NCI-H1694 treated with DMSO at 0.1 percent for 48 hours (cell line): ENCODE measurements at regions not wholly inside any gene's neighbourhood (a gene's known extent, or its start where the extent isn't known, plus 50 kb on each side); places are given as distances from the start of the nearest gene placed in this dataset.

Experiments used
- DNase-seq: peaks from one replicate; lab custom pipeline; 2025; lab: John Stamatoyannopoulos, UW

DNA sequence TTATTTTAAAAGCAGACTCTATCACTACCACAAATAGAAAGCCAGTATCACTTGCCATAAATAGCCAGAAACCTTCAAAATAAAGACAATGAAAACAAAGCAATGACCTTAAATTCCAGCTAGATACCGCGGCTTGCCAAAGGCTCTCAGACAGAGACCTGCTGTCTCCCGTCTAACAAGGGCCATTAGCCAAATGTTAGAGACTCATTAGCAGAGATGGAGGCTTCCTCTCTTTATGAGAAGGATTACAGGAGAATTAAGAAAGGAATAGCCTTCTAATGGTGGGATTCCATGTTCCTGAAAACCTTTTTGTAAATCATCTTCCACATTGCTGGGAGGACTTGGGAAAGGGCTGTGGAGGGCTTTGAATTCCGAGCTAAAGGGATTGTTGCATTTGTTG, 206.7 kb downstream of the AACS start:
- DNase-seq, result peak; percentile 34

DNA sequence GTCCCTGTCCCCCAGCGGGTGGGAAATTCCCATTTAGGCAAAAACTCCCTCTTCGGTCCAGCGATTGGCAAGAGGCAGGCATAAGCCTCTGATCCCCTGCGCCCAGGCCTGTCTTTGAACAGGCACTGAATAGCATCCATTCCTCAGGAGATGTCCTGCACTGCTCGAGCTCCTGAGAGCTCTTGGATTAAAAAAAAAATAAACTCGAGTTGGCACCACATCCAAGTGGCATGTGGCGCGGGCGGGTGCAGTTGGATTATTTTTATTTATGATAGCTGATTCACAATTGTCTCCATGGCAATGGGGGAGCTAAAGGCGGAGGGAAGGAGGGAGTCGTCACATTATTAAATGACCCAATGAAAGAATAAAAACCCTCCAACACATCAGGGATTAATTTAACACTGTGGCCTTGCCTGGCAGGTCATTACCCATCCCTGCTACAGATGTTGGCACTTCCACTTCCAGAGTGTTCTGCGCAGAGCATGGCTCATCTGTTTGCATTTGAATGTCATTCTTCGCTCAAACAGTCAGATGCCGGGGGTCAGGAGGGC, 207.2 kb downstream of the AACS start:
- DNase-seq, result peak; percentile 76

DNA sequence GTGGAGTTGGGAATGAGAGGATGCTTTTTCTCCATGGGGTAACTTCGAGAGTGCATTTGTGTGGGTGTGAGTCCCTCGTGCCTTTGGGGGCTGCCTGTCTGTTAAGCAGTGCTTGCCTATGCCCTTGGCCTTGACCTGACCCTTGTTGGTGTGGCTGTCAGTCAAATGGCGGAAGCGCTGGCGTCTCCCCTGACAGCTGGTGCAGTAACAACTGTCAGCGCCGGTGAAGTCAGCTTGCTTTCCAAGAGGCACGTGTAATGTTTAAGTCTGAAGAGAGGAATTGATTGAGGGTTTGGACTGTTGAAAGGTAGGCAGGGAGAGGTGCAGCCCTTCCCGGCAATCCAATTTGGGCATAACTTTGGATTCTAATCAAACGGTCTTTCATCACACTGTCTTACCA, 211.3 kb downstream of the AACS start:
- no peak for DNase-seq

DNA sequence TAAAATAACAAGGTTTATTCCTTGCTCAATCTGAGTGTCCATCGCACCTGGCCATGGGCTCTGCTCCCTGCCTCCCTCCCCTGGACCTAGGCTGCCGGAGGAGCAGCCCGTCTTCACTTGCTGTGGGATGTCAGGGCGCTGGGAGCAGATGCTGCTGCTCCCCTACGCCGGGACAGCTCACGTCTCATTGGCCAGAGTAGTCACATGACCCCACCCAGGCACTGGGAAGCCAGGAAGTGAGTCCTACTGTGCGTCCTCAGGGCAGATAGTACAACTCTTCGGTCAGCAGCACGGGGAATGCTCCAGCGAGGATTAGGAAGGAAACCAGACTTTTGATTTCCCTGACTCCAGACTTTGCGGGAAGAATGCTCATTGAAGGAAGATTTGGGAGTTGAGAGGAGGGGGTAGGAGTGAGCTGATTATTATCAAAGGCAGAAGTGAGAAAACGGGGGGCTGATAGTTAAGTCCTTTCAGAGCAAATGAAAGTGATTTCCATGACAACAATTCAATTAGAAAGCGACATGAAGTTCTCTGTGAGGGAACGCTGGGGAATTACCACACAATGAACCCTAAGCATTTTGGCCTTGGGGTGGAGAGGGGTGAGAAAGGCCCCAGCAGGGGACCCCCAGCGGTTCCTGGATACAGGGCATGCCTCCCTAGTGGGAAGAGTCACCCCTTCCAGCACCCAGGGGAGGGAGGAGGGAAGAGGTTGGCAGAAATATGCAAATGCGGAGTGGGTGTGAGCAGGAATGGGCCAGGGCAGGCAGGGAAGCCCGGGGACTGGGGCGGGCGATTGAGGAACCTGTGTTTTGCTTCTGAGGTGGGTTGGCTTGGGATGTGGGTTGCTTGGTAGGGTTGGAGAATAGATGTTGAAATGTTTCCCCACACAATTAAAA, 215.5 kb downstream of the AACS start:
- DNase-seq, result no peak

DNA sequence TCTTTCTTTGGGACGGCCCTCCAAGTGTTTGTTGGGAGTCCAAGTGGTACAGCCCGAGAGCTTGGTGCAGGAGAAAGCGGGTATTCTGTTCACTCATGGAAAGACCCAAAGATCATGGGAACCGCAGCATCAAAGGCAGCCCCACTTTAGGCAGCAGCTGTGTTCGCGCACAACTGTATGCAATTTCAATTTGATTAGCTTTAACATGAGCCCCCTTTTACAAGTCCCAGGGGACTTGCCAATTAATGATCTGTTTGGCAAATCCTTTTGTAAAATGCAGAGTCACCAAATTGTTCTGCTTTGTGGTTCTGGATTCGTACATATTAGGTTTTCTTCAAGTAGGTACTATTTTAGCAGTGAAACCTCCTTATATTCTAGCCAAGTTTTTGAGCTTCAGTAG, 217.7 kb downstream of the AACS start:
- no peak for DNase-seq

DNA sequence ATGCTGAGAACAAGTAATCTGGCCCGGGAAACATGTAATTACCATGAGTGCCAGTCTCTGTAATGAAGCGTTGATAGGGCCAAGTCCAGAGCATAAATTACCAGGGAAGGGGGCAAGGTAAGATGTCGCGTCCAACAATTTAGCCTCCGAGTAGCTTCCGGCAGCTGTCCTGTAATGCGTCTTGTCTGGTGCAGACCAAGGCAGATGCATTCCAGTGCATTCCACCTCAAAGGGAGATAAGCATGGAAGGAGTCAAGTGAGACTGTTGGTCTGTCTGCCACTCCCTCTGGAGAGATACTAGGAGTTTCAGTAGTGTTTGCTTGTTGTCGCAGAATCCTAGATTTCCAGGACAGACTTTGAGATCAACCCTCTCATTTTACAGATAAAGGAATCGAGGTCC, 218.3 kb downstream of the AACS start:
- DNase-seq, result no peak

DNA sequence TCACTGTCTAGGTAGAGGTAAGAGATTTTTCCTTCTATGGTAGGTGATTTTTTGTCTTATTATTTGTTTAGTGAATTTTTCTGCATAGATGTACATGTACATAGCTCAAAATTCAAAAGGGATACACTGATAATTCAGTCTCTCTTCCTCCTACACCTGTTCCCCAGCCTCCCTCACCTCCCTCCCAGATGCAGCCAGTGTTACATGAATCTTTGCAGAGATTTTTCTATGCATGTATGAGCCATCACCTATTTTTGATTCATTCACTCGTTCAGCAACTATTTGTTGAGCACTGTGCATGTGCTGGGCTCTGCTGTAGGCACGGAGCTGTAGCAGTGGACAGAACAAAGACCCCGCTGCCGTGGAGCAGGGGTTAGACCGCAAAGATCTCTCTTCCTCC, 218.9 kb downstream of the AACS start:
- DNase-seq, result no peak

DNA sequence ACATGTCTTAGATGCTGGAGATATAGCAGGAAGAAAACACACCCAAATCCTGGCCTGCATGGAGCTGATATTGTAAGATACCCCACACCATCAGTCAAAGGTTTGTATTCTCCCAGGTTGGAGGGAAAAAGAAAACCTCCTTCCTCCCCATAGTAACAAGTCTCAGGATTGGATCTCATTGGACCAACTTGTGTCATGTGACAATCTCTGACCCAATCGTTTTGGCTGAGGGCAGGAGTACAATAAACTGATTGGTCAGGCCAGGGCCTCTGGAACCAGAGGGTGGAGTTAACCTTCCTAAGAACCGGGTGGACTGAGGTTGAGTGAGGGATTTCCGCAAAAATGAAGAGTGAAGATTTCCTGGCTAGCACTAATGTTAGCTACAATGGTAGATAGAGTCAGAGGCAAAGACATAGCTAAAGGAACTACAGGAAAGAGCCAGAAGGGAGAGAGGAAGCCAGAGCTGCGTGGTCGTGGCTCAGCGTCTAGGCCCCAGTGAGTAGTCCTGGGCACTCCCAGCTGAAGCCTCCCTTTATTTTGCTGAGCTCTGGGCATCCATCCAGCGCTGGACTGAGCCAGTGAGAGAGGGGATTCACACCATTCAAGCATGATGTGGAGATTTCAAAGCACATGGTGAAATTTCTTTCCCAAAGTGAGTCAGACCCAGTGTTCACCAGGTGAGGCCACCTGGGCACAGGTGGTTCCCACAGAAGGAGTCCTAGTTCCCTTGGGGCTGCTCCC, 219.9 kb downstream of the AACS start:
- DNase-seq, result no peak

DNA sequence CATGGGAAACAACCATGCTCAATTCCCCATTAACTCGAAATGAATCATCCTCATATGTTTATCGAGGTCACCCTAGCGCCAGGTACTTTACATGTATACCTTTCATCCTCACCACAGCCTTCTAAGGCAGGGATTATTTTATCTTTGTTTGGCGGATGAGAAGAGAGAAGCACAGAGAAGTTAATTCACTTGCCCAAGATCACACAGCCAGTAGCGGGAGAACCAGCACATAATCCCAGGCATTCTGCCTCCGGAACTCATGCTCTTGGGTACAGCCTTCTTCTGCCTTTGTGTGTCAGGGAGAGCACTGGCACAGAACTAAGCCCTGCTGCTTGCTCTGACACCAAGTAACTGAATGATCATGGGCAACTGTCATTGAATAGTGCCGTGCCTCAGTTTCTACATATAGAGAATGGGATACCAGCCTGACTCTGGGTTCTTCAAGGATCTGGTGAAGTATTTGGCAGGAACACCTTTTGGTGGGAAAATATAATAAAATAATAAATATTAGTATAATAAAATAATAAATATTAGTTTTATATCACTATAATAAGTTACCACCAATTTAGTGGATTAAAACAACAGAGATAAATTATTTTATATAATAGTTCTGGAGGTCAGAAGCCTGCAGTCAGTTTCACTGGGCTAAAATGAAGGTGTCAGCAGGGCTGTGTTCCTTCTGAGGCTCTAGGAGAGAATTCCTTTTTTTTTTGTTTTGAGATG, 220.9 kb downstream of the AACS start:
- DNase-seq, result no peak

DNA sequence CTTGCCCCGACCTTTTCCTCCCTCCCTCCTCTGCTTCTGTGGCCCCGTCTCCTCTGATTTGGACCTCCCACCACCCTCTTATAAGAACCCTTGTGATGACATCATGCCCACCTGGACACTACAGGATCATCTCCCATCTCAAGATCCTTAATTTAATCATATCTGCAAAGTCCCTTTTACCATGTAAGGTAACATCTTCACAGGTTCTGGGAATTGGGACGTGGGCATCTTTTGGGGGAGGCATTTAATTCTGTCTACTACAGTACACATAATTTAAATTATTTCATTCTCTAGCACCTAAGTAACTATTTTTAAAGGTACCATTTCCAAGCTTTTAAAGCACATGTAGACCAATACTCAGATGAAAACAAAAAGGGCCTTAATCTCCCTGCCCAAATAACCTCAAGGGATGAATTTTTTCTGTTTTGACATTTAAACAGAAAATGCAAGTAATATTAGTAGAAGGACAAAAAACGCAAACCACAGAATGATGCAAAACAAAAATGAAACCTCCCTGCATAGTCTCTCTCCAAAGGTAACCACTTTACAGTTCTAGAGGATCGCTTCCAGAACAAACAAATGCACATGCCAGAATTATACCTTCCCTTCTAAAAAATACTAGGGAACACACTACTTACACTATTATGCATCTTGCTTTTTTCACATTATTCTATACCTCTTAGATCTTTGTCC, 222.1 kb downstream of the AACS start:
- no peak for DNase-seq

DNA sequence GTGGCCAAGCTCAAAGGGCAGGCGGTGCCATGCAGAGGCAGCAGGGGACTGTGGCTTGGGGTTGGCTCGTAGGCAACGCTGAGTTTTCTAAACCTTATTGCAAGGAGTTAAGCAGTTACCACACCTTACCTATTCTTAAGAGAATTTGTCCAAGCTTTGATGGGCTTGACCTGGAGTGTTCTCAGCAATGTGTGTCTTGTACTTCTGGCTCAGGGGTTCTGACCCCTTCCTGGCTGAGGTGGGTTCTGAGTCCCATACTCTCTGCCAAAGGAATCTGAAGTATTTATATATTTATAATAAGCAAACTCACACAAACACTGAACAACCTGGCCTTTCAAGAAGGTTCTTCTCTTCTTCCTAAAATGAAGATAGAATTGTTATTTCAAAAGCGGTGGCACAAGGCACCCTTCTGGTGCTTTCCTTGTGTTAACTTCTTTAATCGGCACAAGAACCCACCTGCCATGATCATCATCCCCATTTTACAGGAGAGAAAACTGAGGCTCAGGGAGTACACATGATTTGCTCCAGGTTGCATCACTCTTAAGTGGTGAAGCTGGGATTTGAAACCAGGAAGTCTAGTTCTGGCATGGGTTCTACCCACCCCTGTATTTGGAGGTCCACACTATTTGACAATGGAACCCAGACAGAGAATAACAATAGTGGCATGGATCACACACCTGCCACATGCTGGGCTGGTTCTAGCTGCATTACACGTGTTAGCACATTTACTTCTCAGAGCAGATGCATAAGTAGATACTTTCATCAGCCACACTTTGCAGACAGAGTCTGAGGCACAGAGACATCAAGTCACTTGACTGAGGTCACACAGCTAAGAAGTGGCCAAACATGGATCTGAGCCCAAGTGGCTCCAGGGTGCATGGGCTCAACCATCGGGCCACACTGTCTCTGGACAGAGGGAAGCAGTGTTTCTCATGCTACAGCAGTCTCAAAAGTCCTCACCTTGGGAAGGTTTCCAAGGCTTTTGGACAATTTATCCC, 224.0 kb downstream of the AACS start:
- no peak for DNase-seq

DNA sequence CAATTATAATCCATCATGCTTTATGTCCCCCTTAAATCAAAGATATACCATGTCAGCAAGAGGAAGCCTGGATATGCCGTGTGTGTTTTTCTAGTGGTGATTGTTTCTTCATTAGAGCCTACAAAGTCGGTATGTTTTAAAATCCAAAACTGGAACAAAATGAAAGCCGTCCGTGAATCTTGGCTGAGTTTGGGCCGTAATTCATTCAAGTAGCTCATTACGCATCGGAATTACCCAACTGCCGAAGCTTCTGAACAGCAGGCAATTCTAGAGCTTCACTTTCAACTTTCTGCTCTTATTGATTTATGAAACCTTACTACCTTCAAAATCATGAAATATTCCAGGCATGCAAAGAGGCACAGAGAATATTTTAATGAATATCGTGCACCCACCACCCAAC, 224.7 kb downstream of the AACS start:
- DNase-seq, result no peak

DNA sequence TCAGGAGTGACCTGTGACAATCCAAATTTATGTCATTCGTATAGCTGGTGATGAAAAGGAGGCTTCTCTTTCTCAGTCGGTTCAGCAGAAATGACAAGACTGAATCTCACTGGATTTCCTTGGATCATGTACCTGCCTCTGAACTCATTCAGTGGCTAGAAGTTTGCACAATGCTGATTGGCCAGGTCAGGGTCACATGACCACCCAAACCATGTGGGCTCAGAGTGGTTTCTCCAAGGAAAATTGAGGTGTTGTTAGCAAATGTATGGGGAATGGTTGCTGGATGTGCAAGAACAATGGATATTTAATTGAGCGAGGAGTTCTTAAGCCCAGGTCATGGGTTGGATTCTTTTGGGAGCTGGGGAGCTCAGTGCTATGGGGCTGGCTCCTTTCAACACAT, 227.5 kb downstream of the AACS start:
- no peak for DNase-seq

DNA sequence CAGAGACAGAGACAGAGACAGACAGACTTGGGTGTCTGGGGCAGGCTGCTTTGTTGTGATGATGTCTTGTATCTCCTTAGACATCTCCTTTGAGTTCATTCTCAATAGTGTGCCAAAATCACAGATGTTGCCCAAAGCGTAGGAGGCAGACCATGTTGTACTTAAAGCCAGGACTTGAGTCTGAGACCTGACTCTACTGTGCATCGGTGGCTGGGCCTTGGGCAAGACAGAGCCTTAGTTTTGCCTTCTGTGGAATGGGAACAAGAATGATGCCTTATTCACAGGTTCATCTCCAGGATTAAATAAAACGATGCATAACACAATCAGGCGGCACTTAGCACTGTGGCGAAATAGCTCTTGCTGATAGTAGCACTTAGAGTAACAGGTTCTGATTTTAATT, 230.3 kb downstream of the AACS start:
- no peak for DNase-seq

DNA sequence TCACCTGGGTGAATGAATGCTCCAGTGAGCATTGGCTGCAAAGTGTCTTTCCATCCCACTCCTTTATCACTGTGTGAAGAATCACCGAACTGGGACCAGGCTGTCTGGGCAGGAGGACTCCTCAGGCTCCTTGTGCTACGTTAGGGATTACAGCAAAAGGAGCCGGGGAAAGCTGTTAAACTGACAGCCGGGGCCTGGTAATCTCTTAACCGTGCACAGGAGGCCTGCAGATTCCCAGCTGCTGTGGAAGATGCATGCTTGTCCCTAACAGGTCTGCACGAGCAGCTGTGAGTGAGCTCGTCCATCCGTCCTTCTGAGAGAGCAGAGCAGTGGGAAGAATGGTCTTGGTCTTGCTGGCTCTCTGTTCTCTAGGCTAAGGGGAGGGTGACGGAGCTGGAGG, 231.5 kb downstream of the AACS start:
- DNase-seq, result no peak

DNA sequence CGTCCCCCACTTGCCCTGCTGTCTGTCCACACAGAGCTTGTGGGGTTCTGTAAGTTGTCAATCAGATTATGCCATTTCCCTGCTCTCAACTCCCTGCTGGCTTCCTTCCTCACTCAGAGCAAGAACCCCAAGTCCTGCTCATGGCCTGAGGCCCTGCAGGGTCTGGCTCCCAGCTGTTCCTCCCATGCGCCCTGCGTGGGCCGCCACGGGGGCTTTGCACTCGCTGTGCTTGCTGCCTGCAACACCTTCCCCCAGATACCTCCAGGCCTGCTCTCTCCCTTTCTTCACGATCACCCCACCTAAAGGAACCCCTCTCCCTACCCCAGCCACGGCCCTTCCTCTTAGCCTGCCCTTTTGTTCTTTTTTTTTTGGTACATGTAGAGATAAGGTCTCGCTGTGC, 234.6 kb downstream of the AACS start:
- no peak for DNase-seq

DNA sequence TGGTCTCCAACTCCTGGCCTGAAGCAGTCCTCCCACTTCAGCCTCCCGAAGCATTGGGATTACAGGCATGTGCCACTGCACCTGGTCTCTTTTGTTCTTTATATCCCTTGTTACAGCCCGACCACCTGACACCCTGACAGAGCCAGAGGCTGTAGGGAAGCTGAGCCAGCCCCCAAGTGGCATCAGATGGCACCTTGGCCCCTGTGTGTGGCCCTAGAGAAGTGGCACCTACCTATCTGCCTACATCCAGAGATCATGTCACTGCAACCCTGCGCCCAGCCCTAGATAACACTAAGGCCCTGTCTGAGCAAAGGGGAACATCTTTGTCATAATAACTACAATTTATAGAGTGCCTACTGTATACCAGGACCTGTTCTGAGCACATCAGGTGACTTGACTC, 235.0 kb downstream of the AACS start:
- DNase-seq, result no peak

DNA sequence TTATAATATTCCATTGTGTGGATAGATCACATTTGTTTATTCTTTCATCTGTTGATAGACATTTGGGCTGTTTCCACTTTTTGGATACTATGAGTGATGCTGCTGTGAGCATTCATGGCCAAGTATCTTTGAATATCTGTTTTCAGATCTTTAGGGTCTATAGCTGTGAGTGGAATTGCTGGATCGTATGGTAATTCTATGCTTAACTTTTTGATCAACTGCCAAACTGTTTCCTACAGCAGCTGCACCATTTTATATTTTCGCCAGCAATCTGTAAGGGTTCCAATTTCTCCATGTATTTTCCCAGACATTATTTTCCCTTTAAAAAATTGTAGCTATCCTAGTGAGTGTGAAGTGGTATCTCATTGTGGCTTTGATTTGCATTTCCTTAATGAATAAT, 238.1 kb downstream of the AACS start:
- DNase-seq, result no peak

DNA sequence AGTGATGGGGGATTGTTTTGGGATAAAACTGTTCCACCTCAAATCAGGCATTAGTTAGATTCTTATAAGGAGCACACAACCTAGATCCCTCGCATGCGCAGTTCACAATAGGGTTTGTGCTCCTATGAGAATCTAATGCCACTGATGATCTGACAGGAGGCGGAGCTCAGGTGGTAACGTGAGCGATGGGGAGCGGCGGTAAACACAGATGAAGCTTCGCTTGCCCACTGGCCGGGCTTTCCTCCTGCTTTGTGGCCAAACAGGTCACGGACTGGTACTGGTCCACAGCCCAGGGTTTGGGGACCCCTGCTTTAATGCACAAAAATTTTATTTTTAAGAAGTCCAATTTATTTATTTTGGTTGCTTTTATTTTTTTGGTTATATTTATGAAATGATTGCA, 238.8 kb downstream of the AACS start:
- DNase-seq, result no peak

DNA sequence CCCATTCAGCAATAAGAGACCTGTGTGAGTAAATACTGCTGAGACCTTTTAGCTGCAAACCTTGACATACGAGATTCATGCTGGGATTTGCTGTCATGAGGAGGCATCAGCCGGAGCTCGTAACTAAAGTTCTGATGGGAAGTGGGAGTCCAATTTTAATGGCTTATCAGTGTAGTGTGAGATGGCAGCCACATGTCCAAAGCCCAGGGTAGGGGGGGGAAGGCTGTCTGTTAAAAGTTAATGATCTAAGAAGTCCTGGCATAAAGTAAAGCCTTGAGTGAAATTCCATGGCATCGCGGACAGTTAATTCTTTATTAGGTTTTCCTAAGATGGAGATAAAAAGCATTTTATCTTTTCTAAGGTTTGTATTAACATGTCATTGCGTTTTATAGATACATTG, 240.0 kb downstream of the AACS start:
- DNase-seq, result no peak

DNA sequence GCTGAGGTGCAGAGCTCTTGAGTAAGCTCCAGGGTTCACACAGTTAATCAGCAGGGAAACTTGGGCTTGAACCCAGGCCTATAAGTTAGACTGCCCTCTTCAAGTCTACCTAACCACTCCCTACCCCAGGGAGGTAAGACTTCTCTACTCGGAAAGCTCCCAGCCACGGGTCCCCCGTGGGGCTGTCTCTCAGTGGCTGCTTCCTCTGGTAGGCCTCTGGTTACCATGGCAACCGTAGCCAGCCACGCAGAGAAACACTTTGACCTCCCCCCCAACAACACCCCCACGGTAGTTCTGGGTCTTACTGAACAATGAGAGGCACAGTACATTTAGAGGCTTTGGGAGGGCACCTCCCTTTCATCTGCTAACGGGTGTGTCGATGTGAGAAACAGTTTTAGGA, 245.2 kb downstream of the AACS start:
- DNase-seq, result no peak
